Liver (tissue), 8 donors: ENCODE measurements at regions not wholly inside any gene's neighbourhood (a gene's known extent, or its start where the extent isn't known, plus 50 kb on each side); places are given as distances from the start of the nearest gene placed in this dataset.
A peak's percentile ranks its signal among the peaks of the same experiment; 100 is the strongest.

Experiments used
- DNase-seq: peaks from one replicate; pipeline ENCODE4 v3.0.0-alpha.2; 2017; ENCODE audit warnings: low spot score
- H3K27ac ChIP-seq, 2 donors: one replicate each; pipeline ENCODE4 v1.7.0; 2013; ENCODE audit warnings: inconsistent platforms in 2 of 2, low read length in 2 of 2, control low read depth in 1 of 2, low read depth in 1 of 2, mild to moderate bottlenecking in 1 of 2
- H3K27me3 ChIP-seq, 4 donors: one replicate each; pipeline versions ENCODE4 v1.6.1 to v1.7.0; 2013; ENCODE audit warnings: low read length in 3 of 4, inconsistent platforms in 1 of 4, mild to moderate bottlenecking in 1 of 4, moderate library complexity in 1 of 4; ENCODE audit not compliant: control insufficient read depth in 4 of 4, insufficient read depth in 4 of 4
- H3K36me3 ChIP-seq, 4 donors: one replicate each; pipeline versions ENCODE4 v1.6.1 to v1.7.0; 2013; ENCODE audit warnings: low read length in 3 of 4, mild to moderate bottlenecking in 3 of 4, low read depth in 1 of 4, moderate library complexity in 1 of 4; ENCODE audit not compliant: control insufficient read depth in 4 of 4, insufficient read depth in 3 of 4
- H3K4me1 ChIP-seq, 4 donors: one replicate each; pipeline versions ENCODE4 v1.6.1 to v1.7.0; 2013; ENCODE audit warnings: low read length in 3 of 4, mild to moderate bottlenecking in 3 of 4, moderate library complexity in 1 of 4; ENCODE audit not compliant: control insufficient read depth in 4 of 4, insufficient read depth in 4 of 4
- H3K4me3 ChIP-seq, 3 donors: one replicate each; pipeline versions ENCODE4 v1.6.1 to v1.7.0; 2013; ENCODE audit warnings: low read length in 3 of 3, control low read depth in 1 of 3, low read depth in 1 of 3, mild to moderate bottlenecking in 1 of 3
- H3K9ac ChIP-seq, 2 donors: one replicate each; pipeline ENCODE4 v1.7.0; 2013; ENCODE audit warnings: low read length in 2 of 2, mild to moderate bottlenecking in 2 of 2, moderate library complexity in 2 of 2, control low read depth in 1 of 2, low read depth in 1 of 2
- H3K9me3 ChIP-seq, 4 donors: one replicate each; pipeline versions ENCODE4 v1.6.1 to v1.7.0; 2013; ENCODE audit warnings: low read length in 3 of 4; ENCODE audit not compliant: control insufficient read depth in 4 of 4
- CTCF ChIP-seq: fragments of 150-350 bp; IDR thresholded peaks from 2 replicates; pipeline ENCODE4 v1.5.1; 2017; ENCODE audit warnings: improper control_type of control experiment, low read depth, low read length; ENCODE audit not compliant: missing input control
- EGR1 ChIP-seq, 2 donors: IDR thresholded peaks; 2 replicates each; pipeline ENCODE4 v1.6.1; 2016 to 2018; ENCODE audit warnings: antibody characterized with exemption in 2 of 2, low read depth in 2 of 2
- FOXA2 ChIP-seq: IDR thresholded peaks from 2 replicates; pipeline ENCODE4 v1.6.1; 2016; ENCODE audit warnings: antibody characterized with exemption
- GABPA ChIP-seq, 2 donors: IDR thresholded peaks in 1 of 2; conservative IDR thresholded peaks in 1 of 2; 2 replicates each; pipeline ENCODE4 v1.6.1; 2016; ENCODE audit warnings: antibody characterized with exemption in 2 of 2, mild to moderate bottlenecking in 1 of 2, moderate library complexity in 1 of 2
- HNF4A ChIP-seq, 2 donors: conservative IDR thresholded peaks; 2 replicates each; pipeline ENCODE4 v1.6.1; 2016; ENCODE audit warnings: antibody characterized with exemption in 2 of 2, mild to moderate bottlenecking in 2 of 2
- JUND ChIP-seq, 2 donors: IDR thresholded peaks; 2 replicates each; pipeline ENCODE4 v1.6.1; 2016; ENCODE audit warnings: antibody characterized with exemption in 2 of 2
- MAX ChIP-seq: IDR thresholded peaks from 2 replicates; pipeline ENCODE4 v1.6.1; 2016; ENCODE audit warnings: antibody characterized with exemption
- RAD21 ChIP-seq, 2 donors: IDR thresholded peaks; 2 replicates each; pipeline ENCODE4 v1.6.1; 2016; ENCODE audit warnings: antibody characterized with exemption in 2 of 2, mild to moderate bottlenecking in 2 of 2
- REST ChIP-seq: IDR thresholded peaks from 2 replicates; pipeline ENCODE4 v1.6.1; 2016; ENCODE audit warnings: antibody characterized with exemption, mild to moderate bottlenecking
- RXRA ChIP-seq, 2 donors: IDR thresholded peaks; 2 replicates each; pipeline ENCODE4 v1.6.1; 2017 to 2018; ENCODE audit warnings: antibody characterized with exemption in 2 of 2, mild to moderate bottlenecking in 1 of 2
- SP1 ChIP-seq: IDR thresholded peaks from 2 replicates; pipeline ENCODE4 v1.6.1; 2018; ENCODE audit warnings: antibody characterized with exemption, mild to moderate bottlenecking
- WGBS: extraction: QIAGEN DNeasy Blood & Tissue Kit; methylation state at CpG from one replicate; pipeline ENCODE4 v1.1.7; 2013; 5-methylcytosine and 5-hydroxymethylcytosine counted together
- donor health status: healthy.
- donor health status: healthy.
- donor health status: healthy.
- donor health status: healthy.
- donor health status: healthy.

GRCh38 chrY:15162211-15162610 is 637.9 kb downstream of the NLGN4Y start:
- Histone ChIP-seq H3K9ac (no peak overlapping the region), H3K4me3 (no peak overlapping the region), H3K36me3 (no peaks in the 10 kb centered on the region), H3K9me3 (no peaks in the 10 kb centered on the region), H3K27ac (no peak overlapping the region), H3K27me3 (no peaks in the 10 kb centered on the region), H3K4me1 (no peaks in the 10 kb centered on the region)
- no peak for DNase-seq
- WGBS: 82% methylated on average over 2 of the region's 2 CpGs
- TF ChIP-seq JUND (IDR thresholded peaks at IDR 0.05): no peak
- no peak for TF ChIP-seq MAX
- TF ChIP-seq HNF4A (conservative IDR thresholded peaks at IDR 0.05): no peak
- no peak for TF ChIP-seq RAD21 (IDR thresholded peaks at IDR 0.05)
- TF ChIP-seq SP1: no peak

GRCh38 chrY:15179890-15180289 is 655.6 kb downstream of the NLGN4Y start:
- Histone ChIP-seq H3K9ac (no peak overlapping the region), H3K36me3 (no peaks in the 10 kb centered on the region), H3K4me1 (no peaks in the 10 kb centered on the region), H3K9me3 (no peaks in the 10 kb centered on the region), H3K27ac (no peak overlapping the region), H3K27me3 (no peaks in the 10 kb centered on the region), H3K4me3 (no peak overlapping the region)
- WGBS: 34% methylated on average over 2 of the region's 2 CpGs
- no peak for DNase-seq
- no peak for TF ChIP-seq EGR1 (IDR thresholded peaks at IDR 0.05; ENCODE audit: low read depth in 2 of 2)

- TF ChIP-seq RAD21 (IDR thresholded peaks at IDR 0.05): peak in 1 of 2 donors; percentile 8
- no peak for TF ChIP-seq MAX
- no peaks in the 10 kb centered on the region for H3K4me1 ChIP-seq
- H3K27ac ChIP-seq: no peak overlapping the region
- no peak for DNase-seq
- H3K4me3 ChIP-seq: no peak overlapping the region
- WGBS: 32% methylated on average over 2 of the region's 2 CpGs
- no peaks in the 10 kb centered on the region for H3K36me3 ChIP-seq
- no peaks in the 10 kb centered on the region for H3K27me3 ChIP-seq
- H3K9me3 ChIP-seq: no peaks in the 10 kb centered on the region
- H3K9ac ChIP-seq: no peak overlapping the region
Measured at GRCh38 chrY:15229056-15229455, 704.7 kb downstream of the NLGN4Y start.

- Histone ChIP-seq H3K27me3 (no peaks in the 10 kb centered on the region), H3K4me3 (no peak overlapping the region), H3K4me1 (no peaks in the 10 kb centered on the region), H3K9ac (no peak overlapping the region), H3K36me3 (no peaks in the 10 kb centered on the region), H3K27ac (no peak overlapping the region), H3K9me3 (no peaks in the 10 kb centered on the region)
- no peak for DNase-seq
- 82% methylated on average over 1 of the region's 1 CpG for WGBS
- no peak for TF ChIP-seq GABPA (IDR thresholded peaks at IDR 0.05 in 1 of 2, conservative IDR thresholded peaks at IDR 0.05 in 1 of 2)
- TF ChIP-seq JUND (IDR thresholded peaks at IDR 0.05): no peak
- no peak for TF ChIP-seq RXRA (IDR thresholded peaks at IDR 0.05)
- TF ChIP-seq REST: no peak
- TF ChIP-seq EGR1 (IDR thresholded peaks at IDR 0.05; ENCODE audit: low read depth in 2 of 2): no peak
- TF ChIP-seq FOXA2: no peak
- TF ChIP-seq CTCF: no peak
Measured at GRCh38 chrY:15239596-15240132, 715.3 kb downstream of the NLGN4Y start.
